ENCODE measurements at regions not wholly inside any gene's neighbourhood (a gene's known extent, or its start where the extent isn't known, plus 50 kb on each side); places are given as distances from the start of the nearest gene placed in this dataset.

DNA sequence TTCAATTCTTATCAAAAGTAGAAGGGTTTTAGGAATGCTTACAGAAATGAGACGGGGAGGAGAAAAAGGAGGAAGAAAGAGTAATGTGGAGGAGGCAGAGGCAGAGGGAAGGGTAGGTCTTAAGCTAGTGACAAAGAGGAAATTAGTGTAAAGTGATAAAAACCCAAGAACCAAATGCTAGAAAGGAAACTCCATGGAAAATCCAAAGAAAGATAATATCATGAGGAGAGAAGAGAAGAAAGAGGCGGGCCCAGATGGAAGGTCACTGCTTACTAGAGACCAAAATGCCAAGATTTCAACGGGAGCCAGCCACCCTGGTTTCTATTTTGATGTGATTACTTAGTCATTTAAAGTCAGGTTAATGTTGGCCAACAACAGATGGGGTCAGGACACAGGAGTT is 68.6 kb upstream of the IL12B start:
- no peaks in the 10 kb centered on the region for H3K9me3 ChIP-seq
- DNase-seq (ENCODE audit: low spot score in 2 of 2) = no peak
- no peaks in the 10 kb centered on the region for H3K36me3 ChIP-seq
- no peak overlapping the region for H3K27ac ChIP-seq
- H3K4me3 ChIP-seq = no peak overlapping the region
- no peak for TF ChIP-seq POLR2A (IDR thresholded peaks at IDR 0.05)
- TF ChIP-seq, protein P1, sequence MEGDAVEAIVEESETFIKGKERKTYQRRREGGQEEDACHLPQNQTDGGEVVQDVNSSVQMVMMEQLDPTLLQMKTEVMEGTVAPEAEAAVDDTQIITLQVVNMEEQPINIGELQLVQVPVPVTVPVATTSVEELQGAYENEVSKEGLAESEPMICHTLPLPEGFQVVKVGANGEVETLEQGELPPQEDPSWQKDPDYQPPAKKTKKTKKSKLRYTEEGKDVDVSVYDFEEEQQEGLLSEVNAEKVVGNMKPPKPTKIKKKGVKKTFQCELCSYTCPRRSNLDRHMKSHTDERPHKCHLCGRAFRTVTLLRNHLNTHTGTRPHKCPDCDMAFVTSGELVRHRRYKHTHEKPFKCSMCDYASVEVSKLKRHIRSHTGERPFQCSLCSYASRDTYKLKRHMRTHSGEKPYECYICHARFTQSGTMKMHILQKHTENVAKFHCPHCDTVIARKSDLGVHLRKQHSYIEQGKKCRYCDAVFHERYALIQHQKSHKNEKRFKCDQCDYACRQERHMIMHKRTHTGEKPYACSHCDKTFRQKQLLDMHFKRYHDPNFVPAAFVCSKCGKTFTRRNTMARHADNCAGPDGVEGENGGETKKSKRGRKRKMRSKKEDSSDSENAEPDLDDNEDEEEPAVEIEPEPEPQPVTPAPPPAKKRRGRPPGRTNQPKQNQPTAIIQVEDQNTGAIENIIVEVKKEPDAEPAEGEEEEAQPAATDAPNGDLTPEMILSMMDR (IDR thresholded peaks at IDR 0.05) = no peak
- TF ChIP-seq POLR2AphosphoS5 (IDR thresholded peaks at IDR 0.05) = no peak
- intact Hi-C loops (cut with DNase I; ENCODE audit: low total_unique reads) = no loop called here
- peaks cover 0 to 9% of the 10 kb centered on the region in 2 donors for H3K27me3 ChIP-seq
- no peaks in the 10 kb centered on the region for H3K4me1 ChIP-seq

DNA sequence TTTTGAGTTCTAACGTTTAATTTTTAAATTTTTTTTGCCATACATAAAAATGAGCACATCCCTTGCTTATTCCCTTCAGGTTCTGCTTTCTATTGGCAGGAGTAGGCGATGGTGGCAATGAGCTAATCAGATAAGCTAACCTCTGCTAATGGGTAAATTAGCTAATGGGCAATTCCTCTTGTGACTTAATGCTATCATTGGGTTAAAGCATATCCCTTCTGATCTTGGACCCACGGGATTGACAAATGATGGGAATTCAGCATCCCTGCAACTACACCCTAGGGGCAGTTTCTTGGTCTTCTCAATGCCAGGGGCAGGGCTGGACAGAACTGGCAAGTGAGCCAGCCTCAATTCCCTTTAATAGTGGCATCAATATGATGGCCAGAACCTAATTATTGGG is 70.2 kb upstream of the IL12B start:
- H3K9me3 ChIP-seq = no peaks in the 10 kb centered on the region
- intact Hi-C loops (cut with DNase I; ENCODE audit: low total_unique reads) = no loop called here
- H3K27ac ChIP-seq = no peak overlapping the region
- H3K27me3 ChIP-seq = peaks cover 0 to 9% of the 10 kb centered on the region in 2 donors
- DNase-seq (ENCODE audit: low spot score in 2 of 2) = no peak
- H3K36me3 ChIP-seq = no peaks in the 10 kb centered on the region
- H3K4me3 ChIP-seq = no peak overlapping the region
- no peaks in the 10 kb centered on the region for H3K4me1 ChIP-seq
- TF ChIP-seq POLR2A (IDR thresholded peaks at IDR 0.05) (no peak), POLR2AphosphoS5 (IDR thresholded peaks at IDR 0.05) (no peak)
- TF ChIP-seq, protein P1 (IDR thresholded peaks at IDR 0.05) = no peak

DNA sequence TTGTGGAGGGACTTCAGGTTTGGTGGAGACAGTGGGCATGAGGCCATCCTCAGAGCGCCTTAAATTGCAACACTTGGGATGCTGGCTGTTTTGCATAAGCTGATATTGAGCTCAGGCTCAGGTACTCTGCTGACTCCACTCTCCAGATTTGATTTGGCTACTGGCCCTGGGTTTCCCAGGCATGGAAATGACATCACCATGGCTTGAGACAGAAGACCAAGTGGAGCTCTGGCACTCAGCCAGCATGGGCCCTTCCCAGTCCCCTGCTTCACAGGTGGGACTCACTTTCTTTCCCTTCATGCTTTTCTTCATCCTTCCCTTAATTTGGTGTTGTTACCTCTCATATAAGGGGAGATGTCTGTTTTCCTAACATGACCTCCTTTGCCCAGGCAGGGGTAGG is 72.0 kb upstream of the IL12B start:
- intact Hi-C loops (cut with DNase I; ENCODE audit: low total_unique reads) = no loop called here
- TF ChIP-seq, protein P1 (IDR thresholded peaks at IDR 0.05) = no peak
- no peak for TF ChIP-seq POLR2AphosphoS5 (IDR thresholded peaks at IDR 0.05)
- H3K9me3 ChIP-seq = no peaks in the 10 kb centered on the region
- peaks cover 0 to 9% of the 10 kb centered on the region in 2 donors for H3K27me3 ChIP-seq
- H3K27ac ChIP-seq = no peak overlapping the region
- H3K4me1 ChIP-seq = no peaks in the 10 kb centered on the region
- no peak overlapping the region for H3K4me3 ChIP-seq
- no peak for DNase-seq (ENCODE audit: low spot score in 2 of 2)
- H3K36me3 ChIP-seq = no peaks in the 10 kb centered on the region

DNA sequence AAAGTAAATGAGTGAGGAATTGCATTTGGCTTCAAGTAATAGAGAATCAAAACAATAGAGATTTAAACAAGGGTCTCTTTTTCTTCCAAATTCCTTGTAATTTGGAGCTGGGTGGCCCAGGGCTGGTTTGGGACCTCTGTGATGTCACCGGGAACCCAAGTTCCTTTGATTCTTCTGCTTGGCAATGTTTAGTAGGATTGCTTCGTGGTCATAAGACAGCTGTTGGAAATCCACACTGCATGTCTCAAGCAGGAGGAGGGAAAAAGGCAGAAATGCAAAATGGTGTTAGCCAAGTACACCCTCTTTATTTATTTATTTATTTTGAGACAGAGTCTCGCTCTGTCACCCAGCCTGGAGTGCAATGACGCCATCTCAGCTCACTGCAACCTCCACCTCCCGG is 72.6 kb upstream of the IL12B start:
- no peaks in the 10 kb centered on the region for H3K36me3 ChIP-seq
- no peak overlapping the region for H3K27ac ChIP-seq
- no peaks in the 10 kb centered on the region for H3K4me1 ChIP-seq
- TF ChIP-seq POLR2AphosphoS5 (IDR thresholded peaks at IDR 0.05) = no peak
- TF ChIP-seq, protein P1 (IDR thresholded peaks at IDR 0.05) = no peak
- TF ChIP-seq POLR2A (IDR thresholded peaks at IDR 0.05) = no peak
- intact Hi-C loops (cut with DNase I; ENCODE audit: low total_unique reads) = no loop called here
- peaks cover 0 to 9% of the 10 kb centered on the region in 2 donors for H3K27me3 ChIP-seq
- H3K9me3 ChIP-seq = no peaks in the 10 kb centered on the region
- no peak overlapping the region for H3K4me3 ChIP-seq
- DNase-seq (ENCODE audit: low spot score in 2 of 2) = no peak

DNA sequence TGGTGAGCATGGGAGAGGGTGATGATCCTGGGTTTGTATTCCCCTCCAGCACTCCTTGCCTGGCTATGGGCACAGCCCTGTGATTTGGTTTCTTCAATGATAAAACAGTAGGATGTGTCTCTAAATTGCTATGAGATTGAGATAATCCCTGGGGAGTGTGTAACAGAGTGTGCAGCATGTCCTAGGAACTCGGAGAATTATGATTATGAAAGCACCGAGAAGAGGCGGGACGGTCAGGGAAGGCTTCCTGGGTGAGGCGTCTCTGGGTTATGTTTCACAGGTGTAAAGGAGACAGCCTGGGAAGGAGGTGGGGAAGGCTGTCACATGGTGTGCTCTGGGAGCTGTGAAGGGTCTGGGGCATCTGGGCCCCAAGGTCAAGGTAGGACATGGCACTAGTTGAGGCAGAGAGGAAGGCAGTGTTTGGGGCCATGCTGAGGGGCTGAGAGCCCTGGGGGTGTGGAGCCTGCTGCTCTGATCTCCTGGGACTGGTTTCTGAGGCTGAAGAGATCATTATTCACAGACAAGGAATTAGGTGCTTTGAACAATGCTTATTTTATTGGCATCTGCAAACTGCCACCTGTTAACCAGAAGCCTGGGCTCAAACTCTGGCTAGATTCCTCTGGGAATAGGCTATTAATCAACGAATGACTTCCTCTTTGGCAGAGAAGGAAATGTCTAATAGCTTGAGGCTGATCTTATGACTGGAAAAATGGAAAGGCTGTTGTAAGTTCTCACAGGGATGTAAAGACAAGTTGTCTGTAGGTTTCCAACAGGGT is 73.8 kb upstream of the IL12B start:
- Histone ChIP-seq H3K4me3 (no peak overlapping the region), H3K36me3 (no peaks in the 10 kb centered on the region), H3K4me1 (no peaks in the 10 kb centered on the region), H3K27ac (no peak overlapping the region), H3K9me3 (no peaks in the 10 kb centered on the region), H3K27me3 (peaks cover 0 to 9% of the 10 kb centered on the region in 2 donors)
- DNase-seq (ENCODE audit: low spot score in 2 of 2) = no peak
- TF ChIP-seq, protein P1 (IDR thresholded peaks at IDR 0.05) = no peak
- TF ChIP-seq POLR2AphosphoS5 (IDR thresholded peaks at IDR 0.05) (no peak), POLR2A (IDR thresholded peaks at IDR 0.05) (no peak)
- intact Hi-C loops (cut with DNase I; ENCODE audit: low total_unique reads) = no loop called here

Measured in breast epithelium (tissue), 4 donors.